GM19324 (cell line): ENCODE measurements at regions not wholly inside any gene's neighbourhood (a gene's known extent, or its start where the extent isn't known, plus 50 kb on each side); places are given as distances from the start of the nearest gene placed in this dataset.
"Not testable (repeated sequence)": the region's sequence is repeated elsewhere in the genome, so short reads cannot be mapped to it uniquely, and the experiment has no call there.

Source experiments
- ATAC-seq: cut with Tn5 transposase; IDR thresholded peaks from one replicate; pipeline ENCODE4 v1.9.1; 2021; ENCODE audit warnings: mild to moderate bottlenecking, moderate library complexity; ENCODE audit not compliant: unreplicated experiment, low FRiP score

- ATAC-seq, result no peak
These were observed 447.9 kb upstream of the TECRL start for GRCh38 chr4:64857198-64857597.

GRCh38 chr4:64846417-64846816, 437.2 kb upstream of the TECRL start:
- no peak for ATAC-seq

- ATAC-seq, result no peak
These were observed 420.5 kb upstream of the TECRL start for GRCh38 chr4:64829749-64830148.

GRCh38 chr4:64824591-64824990, 415.3 kb upstream of the TECRL start:
- ATAC-seq, result no peak

- ATAC-seq, result no peak
These were observed 413.2 kb upstream of the TECRL start for GRCh38 chr4:64822405-64822804.

GRCh38 chr4:64821219-64821976, 412.1 kb upstream of the TECRL start:
- ATAC-seq, result no peak

GRCh38 chr4:64814616-64815015, 405.4 kb upstream of the TECRL start:
- no peak for ATAC-seq

- ATAC-seq, result no peak
These were observed 398.6 kb upstream of the TECRL start for GRCh38 chr4:64807821-64808220.

- no peak for ATAC-seq
These were observed 390.5 kb upstream of the TECRL start for GRCh38 chr4:64799751-64800150.

- not testable (repeated sequence) for ATAC-seq
These were observed 389.6 kb upstream of the TECRL start for GRCh38 chr4:64798828-64799227.

- ATAC-seq, result no peak
These were observed 387.3 kb upstream of the TECRL start for GRCh38 chr4:64796581-64796980.

GRCh38 chr4:64784125-64784524, 374.9 kb upstream of the TECRL start:
- no peak for ATAC-seq

- ATAC-seq, result no peak
These were observed 372.6 kb upstream of the TECRL start for GRCh38 chr4:64781737-64782326.

GRCh38 chr4:64780664-64781063, 371.4 kb upstream of the TECRL start:
- ATAC-seq, result no peak

GRCh38 chr4:64777286-64777685, 368.0 kb upstream of the TECRL start:
- ATAC-seq, result no peak

- ATAC-seq, result no peak
These were observed 367.6 kb upstream of the TECRL start for GRCh38 chr4:64776820-64777219.

GRCh38 chr4:64774626-64775025, 365.4 kb upstream of the TECRL start:
- no peak for ATAC-seq

GRCh38 chr4:64771149-64771548, 361.9 kb upstream of the TECRL start:
- ATAC-seq, result no peak

- ATAC-seq, result no peak
These were observed 358.3 kb upstream of the TECRL start for GRCh38 chr4:64767547-64767946.

- ATAC-seq, result no peak
These were observed 357.3 kb upstream of the TECRL start for GRCh38 chr4:64766565-64766964.

GRCh38 chr4:64756016-64756415, 346.8 kb upstream of the TECRL start:
- ATAC-seq, result no peak
